ENCODE measurements at regions not wholly inside any gene's neighbourhood (a gene's known extent, or its start where the extent isn't known, plus 50 kb on each side); places are given as distances from the start of the nearest gene placed in this dataset.

DNA sequence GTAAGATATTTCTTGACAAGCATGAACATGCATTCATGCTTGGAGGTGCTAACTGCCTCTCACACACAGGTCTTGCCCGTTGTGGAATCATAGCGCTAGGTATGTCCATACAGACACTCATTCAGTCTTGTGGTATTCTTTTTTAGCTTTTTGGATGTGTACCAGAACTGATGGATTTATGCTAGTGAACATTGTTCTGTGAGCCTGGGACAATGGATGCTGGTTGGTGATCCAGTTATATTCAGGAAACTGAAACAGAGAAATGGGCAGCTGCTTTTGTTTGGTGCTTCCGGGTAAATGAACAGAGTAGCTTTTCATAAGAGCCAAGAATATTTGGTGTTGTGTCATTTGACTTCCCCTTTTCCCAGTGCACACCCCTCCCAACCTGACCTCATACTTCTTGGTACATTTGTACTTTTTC is 78.9 kb upstream of the SLC4A4 start:
- H3K27ac ChIP-seq (ENCODE audit: insufficient read depth in 1 of 2, low read depth in 1 of 2, low read length in 2 of 2, poor library complexity in 1 of 2, severe bottlenecking in 2 of 2), result no peak overlapping the region
- no CpG with 5 or more reads among the region's 3 CpGs for WGBS (ENCODE audit: insufficient coverage)
- peaks cover 0 to 6% (median 2%) of the 10 kb centered on the region in 5 experiments for H3K27me3 ChIP-seq (replicated peaks in 2 of 5; ENCODE audit: control insufficient read depth in 4 of 5, insufficient read depth in 5 of 5, low read length in 4 of 5)

DNA sequence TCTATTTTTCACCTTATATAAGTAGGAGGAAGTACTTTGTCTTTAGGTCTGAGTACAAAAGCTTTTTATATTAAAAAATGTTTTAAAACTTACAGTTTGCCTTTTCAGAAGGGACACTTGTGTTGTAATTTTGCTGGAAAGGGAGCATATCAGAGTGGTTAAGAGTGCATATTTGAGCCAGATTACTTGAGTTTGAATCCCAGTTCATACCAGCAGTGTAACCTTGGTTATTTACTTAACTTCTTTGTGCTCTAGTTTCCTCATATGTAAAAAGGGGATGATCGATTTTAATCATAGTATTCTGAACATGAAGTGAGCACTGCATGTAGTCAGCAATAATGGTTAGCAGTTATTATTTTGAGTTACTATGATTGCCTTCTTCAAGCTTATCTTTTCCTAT is 78.3 kb upstream of the SLC4A4 start:
- WGBS (ENCODE audit: insufficient coverage), result no CpG with 5 or more reads among the region's 1 CpG
- CTCF ChIA-PET, result interaction anchor here (1.5 to 4.0 kb wide), 2 partner anchors 10 to 32 kb away, joined by 4 to 32 read pairs; no protein-coding TSS in a partner anchor
- peaks cover 0 to 7% (median 0%) of the 10 kb centered on the region in 4 experiments for H3K4me1 ChIP-seq (ENCODE audit: control extremely low read depth in 1 of 4, control insufficient read depth in 4 of 4, insufficient read depth in 4 of 4, low read length in 3 of 4)

More for the DNA sequence above, 78.9 kb upstream of the SLC4A4 start:
- Histone ChIP-seq H3K36me3 (ENCODE audit: control insufficient read depth in 4 of 4, insufficient read depth in 4 of 4, low read length in 3 of 4) (no peaks in the 10 kb centered on the region), H3K9me3 (ENCODE audit: control extremely low read depth in 1 of 5, control insufficient read depth in 4 of 5, insufficient read depth in 2 of 5, low read depth in 1 of 5, low read length in 4 of 5) (no peaks in the 10 kb centered on the region), H3K4me3 (ENCODE audit: control insufficient read depth in 1 of 7, extremely low read depth in 1 of 7, insufficient read depth in 4 of 7, low read depth in 2 of 7, low read length in 6 of 7) (no peak overlapping the region), H3K4me1 (ENCODE audit: control extremely low read depth in 1 of 4, control insufficient read depth in 4 of 4, insufficient read depth in 4 of 4, low read length in 3 of 4) (peaks cover 0 to 7% (median 0%) of the 10 kb centered on the region in 4 experiments)
- peak; percentile 28 to 73 (median 64) for DNase-seq
- ChIA-PET POLR2A (no interaction called here), CTCF (interaction anchor here (1.5 to 4.0 kb wide), 2 partner anchors 11 to 31 kb away, joined by 4 to 32 read pairs; no protein-coding TSS in a partner anchor)

DNA sequence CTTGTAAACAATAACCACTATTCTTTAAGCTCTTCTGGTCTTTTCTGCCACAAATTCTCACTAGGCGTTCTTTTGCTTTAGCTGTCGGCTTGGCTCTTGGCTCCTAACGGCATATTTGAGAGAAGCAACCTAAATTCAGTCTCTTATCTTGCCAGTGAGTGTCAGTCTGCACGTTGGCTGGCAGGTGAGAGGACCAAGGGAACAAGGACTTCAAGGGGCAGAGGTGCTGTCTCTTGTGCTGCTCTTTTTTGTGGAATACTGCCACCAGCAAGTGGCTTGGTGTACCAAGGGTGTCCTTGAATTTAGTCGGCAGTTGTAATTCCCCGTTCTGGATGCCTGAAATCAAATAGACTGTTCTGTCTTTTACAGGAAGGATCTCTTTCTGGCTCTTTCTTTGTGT is 77.8 kb upstream of the SLC4A4 start:
- 82% methylated on average over 6 of the region's 6 CpGs for WGBS (ENCODE audit: insufficient coverage)
- CTCF ChIA-PET, result interaction anchor here (1.5 to 4.0 kb wide), 2 partner anchors 10 to 33 kb away, joined by 4 to 32 read pairs; no protein-coding TSS in a partner anchor
- Histone ChIP-seq H3K27me3 (replicated peaks in 2 of 5; ENCODE audit: control insufficient read depth in 4 of 5, insufficient read depth in 5 of 5, low read length in 4 of 5) (peaks cover 0 to 10% (median 0%) of the 10 kb centered on the region in 5 experiments), H3K9me3 (ENCODE audit: control extremely low read depth in 1 of 5, control insufficient read depth in 4 of 5, insufficient read depth in 2 of 5, low read depth in 1 of 5, low read length in 4 of 5) (no peaks in the 10 kb centered on the region), H3K4me1 (ENCODE audit: control extremely low read depth in 1 of 4, control insufficient read depth in 4 of 4, insufficient read depth in 4 of 4, low read length in 3 of 4) (peaks cover 0 to 7% (median 0%) of the 10 kb centered on the region in 4 experiments), H3K36me3 (ENCODE audit: control insufficient read depth in 4 of 4, insufficient read depth in 4 of 4, low read length in 3 of 4) (no peaks in the 10 kb centered on the region), H3K4me3 (ENCODE audit: control insufficient read depth in 1 of 7, extremely low read depth in 1 of 7, insufficient read depth in 4 of 7, low read depth in 2 of 7, low read length in 6 of 7) (no peak overlapping the region), H3K27ac (ENCODE audit: insufficient read depth in 1 of 2, low read depth in 1 of 2, low read length in 2 of 2, poor library complexity in 1 of 2, severe bottlenecking in 2 of 2) (no peak overlapping the region)
- POLR2A ChIA-PET, result no interaction called here
- DNase-seq, result no peak

More for the DNA sequence above, 78.3 kb upstream of the SLC4A4 start:
- H3K27me3 ChIP-seq (replicated peaks in 2 of 5; ENCODE audit: control insufficient read depth in 4 of 5, insufficient read depth in 5 of 5, low read length in 4 of 5), result peaks cover 0 to 10% (median 0%) of the 10 kb centered on the region in 5 experiments
- H3K27ac ChIP-seq (ENCODE audit: insufficient read depth in 1 of 2, low read depth in 1 of 2, low read length in 2 of 2, poor library complexity in 1 of 2, severe bottlenecking in 2 of 2), result no peak overlapping the region
- no peak overlapping the region for H3K4me3 ChIP-seq (ENCODE audit: control insufficient read depth in 1 of 7, extremely low read depth in 1 of 7, insufficient read depth in 4 of 7, low read depth in 2 of 7, low read length in 6 of 7)
- POLR2A ChIA-PET, result no interaction called here
- no peaks in the 10 kb centered on the region for H3K36me3 ChIP-seq (ENCODE audit: control insufficient read depth in 4 of 4, insufficient read depth in 4 of 4, low read length in 3 of 4)
- H3K9me3 ChIP-seq (ENCODE audit: control extremely low read depth in 1 of 5, control insufficient read depth in 4 of 5, insufficient read depth in 2 of 5, low read depth in 1 of 5, low read length in 4 of 5), result no peaks in the 10 kb centered on the region
- DNase-seq, result no peak

DNA sequence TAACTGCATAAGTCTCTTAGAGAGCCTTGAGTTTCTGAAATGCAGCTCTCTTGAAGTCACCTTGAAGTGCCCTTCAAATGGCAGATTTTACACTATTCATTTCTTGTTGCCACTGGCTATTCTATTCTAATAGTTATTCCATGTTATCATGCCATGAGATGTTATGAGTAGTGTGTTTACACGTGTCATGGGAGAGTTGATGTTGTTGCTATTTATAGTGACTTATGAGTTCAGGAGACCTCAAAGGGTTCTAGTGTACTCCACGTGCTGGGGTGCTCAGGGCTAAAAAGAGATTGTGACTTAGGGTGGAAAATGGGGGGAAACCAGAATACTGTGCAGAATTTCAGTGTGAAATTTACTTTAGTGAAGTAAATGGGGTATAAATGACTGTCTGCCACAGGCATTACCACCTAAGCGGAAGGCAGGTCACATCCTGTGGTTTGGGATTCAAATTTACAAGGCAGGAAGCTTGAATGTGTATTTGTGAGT is 77.1 kb upstream of the SLC4A4 start:
- Histone ChIP-seq H3K27ac (ENCODE audit: insufficient read depth in 1 of 2, low read depth in 1 of 2, low read length in 2 of 2, poor library complexity in 1 of 2, severe bottlenecking in 2 of 2) (no peak overlapping the region), H3K4me1 (ENCODE audit: control extremely low read depth in 1 of 4, control insufficient read depth in 4 of 4, insufficient read depth in 4 of 4, low read length in 3 of 4) (peaks cover 0 to 7% (median 0%) of the 10 kb centered on the region in 4 experiments), H3K27me3 (replicated peaks in 2 of 5; ENCODE audit: control insufficient read depth in 4 of 5, insufficient read depth in 5 of 5, low read length in 4 of 5) (peaks cover 0 to 13% (median 0%) of the 10 kb centered on the region in 5 experiments), H3K9me3 (ENCODE audit: control extremely low read depth in 1 of 5, control insufficient read depth in 4 of 5, insufficient read depth in 2 of 5, low read depth in 1 of 5, low read length in 4 of 5) (no peaks in the 10 kb centered on the region), H3K4me3 (ENCODE audit: control insufficient read depth in 1 of 7, extremely low read depth in 1 of 7, insufficient read depth in 4 of 7, low read depth in 2 of 7, low read length in 6 of 7) (no peak overlapping the region), H3K36me3 (ENCODE audit: control insufficient read depth in 4 of 4, insufficient read depth in 4 of 4, low read length in 3 of 4) (no peaks in the 10 kb centered on the region)
- ChIA-PET CTCF (interaction anchor here (4.0 kb wide), 1 partner anchor 9 kb away, joined by 32 read pairs; no protein-coding TSS in a partner anchor), POLR2A (no interaction called here)
- DNase-seq, result no peak
- WGBS (ENCODE audit: insufficient coverage), result 100% methylated on average over 2 of the region's 3 CpGs

DNA sequence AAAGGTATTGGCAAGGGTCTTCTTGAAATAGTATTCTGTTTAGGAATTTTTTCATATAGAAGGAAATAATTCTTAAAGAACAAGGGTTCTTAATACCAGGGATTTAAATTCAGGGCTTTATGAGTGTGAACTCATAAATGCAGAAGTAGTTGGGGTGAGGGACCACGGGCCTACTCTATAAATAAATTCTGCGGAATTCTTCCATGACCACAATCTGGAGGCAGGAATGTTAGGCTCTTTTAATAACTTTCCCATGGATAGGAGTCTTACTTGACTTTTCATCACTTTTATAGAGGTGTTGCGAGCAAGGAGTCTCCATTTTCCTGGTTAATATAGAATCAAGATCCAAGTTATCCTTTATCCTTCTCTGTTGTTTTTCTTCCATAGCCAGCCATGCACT is 76.7 kb upstream of the SLC4A4 start:
- 100% methylated on average over 1 of the region's 3 CpGs for WGBS (ENCODE audit: insufficient coverage)
- Histone ChIP-seq H3K27me3 (replicated peaks in 2 of 5; ENCODE audit: control insufficient read depth in 4 of 5, insufficient read depth in 5 of 5, low read length in 4 of 5) (peaks cover 0 to 13% (median 0%) of the 10 kb centered on the region in 5 experiments), H3K27ac (ENCODE audit: insufficient read depth in 1 of 2, low read depth in 1 of 2, low read length in 2 of 2, poor library complexity in 1 of 2, severe bottlenecking in 2 of 2) (no peak overlapping the region), H3K9me3 (ENCODE audit: control extremely low read depth in 1 of 5, control insufficient read depth in 4 of 5, insufficient read depth in 2 of 5, low read depth in 1 of 5, low read length in 4 of 5) (no peaks in the 10 kb centered on the region), H3K4me1 (ENCODE audit: control extremely low read depth in 1 of 4, control insufficient read depth in 4 of 4, insufficient read depth in 4 of 4, low read length in 3 of 4) (peaks cover 0 to 7% (median 0%) of the 10 kb centered on the region in 4 experiments), H3K4me3 (ENCODE audit: control insufficient read depth in 1 of 7, extremely low read depth in 1 of 7, insufficient read depth in 4 of 7, low read depth in 2 of 7, low read length in 6 of 7) (no peak overlapping the region), H3K36me3 (ENCODE audit: control insufficient read depth in 4 of 4, insufficient read depth in 4 of 4, low read length in 3 of 4) (no peaks in the 10 kb centered on the region)
- DNase-seq, result no peak
- CTCF ChIA-PET, result interaction anchor here (4.0 kb wide), 1 partner anchor 9 kb away, joined by 32 read pairs; no protein-coding TSS in a partner anchor
- POLR2A ChIA-PET, result no interaction called here

DNA sequence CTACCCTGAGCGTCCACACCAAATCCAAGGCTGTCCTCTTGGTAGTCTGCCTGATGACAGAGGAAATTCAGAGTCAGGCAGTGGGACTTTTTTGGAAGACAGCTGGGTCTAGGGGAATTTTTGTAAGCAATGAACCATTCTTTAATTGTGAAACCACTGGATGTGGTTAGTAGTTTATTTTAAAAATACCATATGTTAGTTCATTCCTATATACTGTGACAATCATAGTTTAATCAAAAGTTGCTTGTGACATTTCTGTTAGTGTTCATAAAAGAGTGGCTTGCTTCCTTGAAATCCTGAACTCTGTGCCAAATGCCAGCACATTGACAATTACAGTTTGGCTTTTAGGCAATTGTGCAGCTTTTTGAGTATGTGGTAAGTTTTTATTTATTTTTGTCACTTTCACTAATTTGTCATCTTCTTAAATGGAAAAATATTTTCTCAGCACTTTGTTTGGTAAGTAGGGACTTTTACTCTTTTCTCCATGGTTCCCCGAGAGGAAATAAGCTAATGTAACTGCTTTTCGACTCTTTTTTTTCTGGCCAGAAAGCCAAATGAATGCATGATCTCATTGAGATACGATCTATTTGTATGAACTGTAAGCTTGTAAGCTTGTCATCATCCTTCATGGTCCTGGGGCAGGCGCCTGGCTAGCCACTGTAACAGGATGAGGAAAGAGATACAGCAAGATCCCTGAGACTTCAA is 72.6 kb upstream of the SLC4A4 start:
- 87% methylated on average over 3 of the region's 5 CpGs for WGBS (ENCODE audit: insufficient coverage)
- H3K36me3 ChIP-seq (ENCODE audit: control insufficient read depth in 4 of 4, insufficient read depth in 4 of 4, low read length in 3 of 4), result no peaks in the 10 kb centered on the region
- no peak for DNase-seq
- no peak overlapping the region for H3K27ac ChIP-seq (ENCODE audit: insufficient read depth in 1 of 2, low read depth in 1 of 2, low read length in 2 of 2, poor library complexity in 1 of 2, severe bottlenecking in 2 of 2)
- ChIA-PET CTCF (interaction anchor here (1.4 to 2.2 kb wide), 2 partner anchors 10 to 287 kb away, joined by 5 to 9 read pairs; no protein-coding TSS in a partner anchor), POLR2A (interaction anchor here (1.2 kb wide), 1 partner anchor 13 kb away, joined by 3 read pairs; no protein-coding TSS in a partner anchor)
- no peak overlapping the region for H3K4me3 ChIP-seq (ENCODE audit: control insufficient read depth in 1 of 7, extremely low read depth in 1 of 7, insufficient read depth in 4 of 7, low read depth in 2 of 7, low read length in 6 of 7)
- no peaks in the 10 kb centered on the region for H3K9me3 ChIP-seq (ENCODE audit: control extremely low read depth in 1 of 5, control insufficient read depth in 4 of 5, insufficient read depth in 2 of 5, low read depth in 1 of 5, low read length in 4 of 5)
- no peaks in the 10 kb centered on the region for H3K4me1 ChIP-seq (ENCODE audit: control extremely low read depth in 1 of 4, control insufficient read depth in 4 of 4, insufficient read depth in 4 of 4, low read length in 3 of 4)
- H3K27me3 ChIP-seq (replicated peaks in 2 of 5; ENCODE audit: control insufficient read depth in 4 of 5, insufficient read depth in 5 of 5, low read length in 4 of 5), result peaks cover 0 to 28% (median 5%) of the 10 kb centered on the region in 5 experiments

DNA sequence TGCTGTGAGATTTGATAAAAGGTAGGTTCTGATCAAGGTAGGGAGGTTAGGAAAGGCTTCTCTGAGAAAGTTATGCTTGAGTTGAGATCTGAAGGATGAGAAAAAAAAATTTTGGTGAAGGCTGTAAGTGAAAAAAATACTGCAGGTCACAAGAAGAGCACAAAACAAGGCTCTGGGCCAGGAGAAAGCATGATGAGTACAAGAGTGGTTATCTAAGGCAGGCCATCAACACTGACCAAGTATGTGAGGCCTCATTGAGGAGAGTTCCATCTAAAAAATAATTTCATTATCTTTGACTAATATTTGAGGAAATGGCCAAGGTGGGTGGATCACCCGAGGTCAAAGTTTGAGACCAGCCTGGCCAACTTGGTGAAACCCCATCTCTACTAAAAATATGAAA is 71.6 kb upstream of the SLC4A4 start:
- peaks cover 0 to 37% (median 7%) of the 10 kb centered on the region in 5 experiments for H3K27me3 ChIP-seq (replicated peaks in 2 of 5; ENCODE audit: control insufficient read depth in 4 of 5, insufficient read depth in 5 of 5, low read length in 4 of 5)
- 100% methylated on average over 1 of the region's 1 CpG for WGBS (ENCODE audit: insufficient coverage)
- no peak overlapping the region for H3K4me3 ChIP-seq (ENCODE audit: control insufficient read depth in 1 of 7, extremely low read depth in 1 of 7, insufficient read depth in 4 of 7, low read depth in 2 of 7, low read length in 6 of 7)
- ChIA-PET CTCF (interaction anchor here (2.2 kb wide), 1 partner anchor 11 kb away, joined by 9 read pairs; no protein-coding TSS in a partner anchor), POLR2A (no interaction called here)
- no peak overlapping the region for H3K27ac ChIP-seq (ENCODE audit: insufficient read depth in 1 of 2, low read depth in 1 of 2, low read length in 2 of 2, poor library complexity in 1 of 2, severe bottlenecking in 2 of 2)
- DNase-seq, result no peak
- no peaks in the 10 kb centered on the region for H3K36me3 ChIP-seq (ENCODE audit: control insufficient read depth in 4 of 4, insufficient read depth in 4 of 4, low read length in 3 of 4)
- H3K4me1 ChIP-seq (ENCODE audit: control extremely low read depth in 1 of 4, control insufficient read depth in 4 of 4, insufficient read depth in 4 of 4, low read length in 3 of 4), result no peaks in the 10 kb centered on the region
- no peaks in the 10 kb centered on the region for H3K9me3 ChIP-seq (ENCODE audit: control extremely low read depth in 1 of 5, control insufficient read depth in 4 of 5, insufficient read depth in 2 of 5, low read depth in 1 of 5, low read length in 4 of 5)

Data from common myeloid progenitor, CD34-positive (primary cell).